Medulla oblongata (tissue), 1 donor: ENCODE measurements at regions not wholly inside any gene's neighbourhood (a gene's known extent, or its start where the extent isn't known, plus 50 kb on each side); places are given as distances from the start of the nearest gene placed in this dataset.
"Not testable (repeated sequence)": the region's sequence is repeated elsewhere in the genome, so short reads cannot be mapped to it uniquely, and the experiment has no call there.

Experiments
- DNase-seq: peaks from one replicate; pipeline ENCODE4 v3.0.0-alpha.2; 2015; ENCODE audit errors: extremely low spot score

GRCh38 chr13:109330123-109330522, 456.3 kb downstream of the IRS2 start:
- no peak for DNase-seq

DNA sequence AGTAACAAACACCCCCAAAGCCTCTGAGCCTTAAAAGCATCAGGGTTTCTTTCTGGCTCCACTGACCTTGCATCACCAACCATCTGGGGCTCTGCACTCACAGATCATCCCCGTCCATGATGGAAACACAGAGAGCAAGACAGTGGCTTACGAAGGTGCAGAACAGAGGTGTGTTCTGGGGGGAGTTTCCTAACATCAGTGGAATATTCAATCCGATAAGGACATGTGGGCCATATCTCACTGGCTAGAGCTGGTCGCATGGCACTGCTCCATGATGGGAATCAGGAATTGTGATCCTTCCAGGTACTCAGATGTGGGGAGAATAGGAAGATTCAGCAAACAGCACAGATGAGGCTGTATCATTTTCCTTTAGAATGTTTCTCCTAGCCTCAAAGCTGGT, 457.2 kb downstream of the IRS2 start:
- DNase-seq = no peak

DNA sequence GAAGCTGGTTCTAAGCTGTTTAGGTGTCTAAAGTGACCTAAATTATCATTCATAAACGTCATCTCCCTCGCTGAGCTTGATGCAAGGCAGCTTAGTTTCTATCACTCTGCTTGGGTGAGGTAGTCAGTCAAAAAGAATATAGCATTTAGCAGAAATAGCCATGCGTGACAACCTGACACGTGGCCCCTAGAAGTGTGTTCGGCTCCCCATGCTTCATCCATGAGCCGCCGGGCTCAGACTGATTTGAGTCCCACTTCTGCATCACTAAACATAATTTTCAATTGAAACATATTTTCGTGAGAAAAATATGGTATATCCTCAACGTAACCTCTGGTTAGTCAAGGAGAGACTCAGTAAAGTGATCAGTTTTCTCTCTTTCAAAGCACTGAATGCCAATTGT, 459.8 kb downstream of the IRS2 start:
- no peak for DNase-seq

DNA sequence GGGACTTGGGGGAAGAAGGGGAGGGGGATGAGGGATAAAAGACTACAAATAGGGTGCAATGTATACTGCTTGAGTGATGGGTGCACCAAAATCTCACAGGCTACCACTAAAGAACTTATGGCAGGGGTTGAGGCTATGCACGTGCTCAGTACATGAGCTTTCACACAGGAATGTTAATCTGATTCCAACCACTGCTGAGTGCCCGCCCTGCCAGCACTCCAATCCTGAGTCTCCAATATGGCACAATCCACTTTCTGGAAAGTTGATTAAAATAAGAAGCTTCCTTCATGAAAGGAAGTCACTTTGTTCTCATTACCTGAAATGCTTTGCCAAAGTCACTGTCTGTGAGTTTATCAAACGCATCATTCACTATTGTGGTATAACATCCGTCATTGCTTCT, 463.0 kb downstream of the IRS2 start:
- DNase-seq = no peak

DNA sequence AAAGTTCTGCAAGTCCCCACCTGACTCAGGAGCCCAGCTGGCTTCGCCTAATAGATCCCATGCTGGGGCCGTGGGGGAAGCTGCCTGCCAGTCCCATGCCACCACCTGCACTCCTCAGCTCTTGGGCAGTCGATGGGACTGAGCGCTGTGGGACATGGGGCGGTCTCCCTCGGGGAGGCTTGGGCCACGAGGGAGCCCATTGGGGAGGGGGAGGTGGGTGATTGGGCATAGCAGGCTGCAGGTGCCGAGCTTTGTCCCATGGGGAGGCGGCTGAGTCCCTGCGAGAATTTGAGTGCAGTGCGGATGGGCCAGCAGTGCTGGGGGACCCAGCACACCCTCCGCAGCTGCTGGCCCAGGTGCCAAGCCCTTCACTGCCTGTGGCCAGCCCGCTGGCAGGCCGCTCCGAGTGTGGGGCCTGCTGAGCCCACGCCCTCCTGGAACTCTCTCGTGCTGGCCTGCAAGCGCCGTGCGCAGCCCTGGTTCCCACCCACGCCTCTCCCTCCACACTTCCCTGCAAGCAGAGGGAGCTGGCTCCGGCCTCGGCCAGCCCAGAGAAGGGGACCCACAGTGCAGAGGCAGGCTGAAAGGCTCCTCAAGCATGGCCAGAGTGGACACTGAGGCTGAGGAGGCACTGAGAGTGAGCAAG, 467.3 kb downstream of the IRS2 start:
- no peak for DNase-seq

DNA sequence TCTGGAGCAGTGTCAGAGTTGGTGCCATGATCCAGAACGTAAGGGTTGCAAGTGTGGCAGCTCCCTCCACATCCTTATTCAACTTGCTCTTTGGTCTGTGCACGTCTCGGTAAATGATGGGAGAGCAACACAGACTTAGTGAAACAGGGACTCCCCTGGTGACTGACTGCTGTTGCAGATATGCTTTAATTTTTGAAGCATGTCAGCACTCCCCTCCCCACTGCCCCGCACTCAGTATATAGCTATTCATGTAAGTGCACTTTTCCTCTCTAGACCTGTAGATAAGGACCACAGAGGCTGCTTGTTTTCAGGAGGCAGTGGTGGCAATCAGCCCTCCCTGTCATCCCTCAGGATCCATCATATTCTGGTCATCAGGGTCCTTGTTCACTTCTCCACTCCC, 470.9 kb downstream of the IRS2 start:
- DNase-seq = no peak

DNA sequence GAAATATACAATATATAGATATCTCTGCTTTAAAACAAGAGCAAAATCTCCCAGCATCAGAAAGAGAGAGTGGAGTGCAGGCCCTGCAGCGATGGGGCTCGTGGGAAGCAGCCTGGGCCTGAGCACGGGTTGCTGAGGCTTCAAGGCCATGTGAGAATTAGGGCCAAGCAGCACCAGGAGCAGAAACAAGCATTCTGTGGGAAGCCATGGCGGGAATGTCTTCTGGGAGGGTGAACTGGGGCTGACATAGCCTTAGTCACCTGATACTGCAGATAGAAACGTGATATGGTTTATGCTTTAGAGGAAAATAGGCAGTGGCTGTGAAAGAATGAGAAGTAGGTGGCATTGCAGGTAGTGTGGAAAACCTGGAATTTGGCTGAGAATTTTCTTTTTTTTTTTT, 472.3 kb downstream of the IRS2 start:
- no peak for DNase-seq

DNA sequence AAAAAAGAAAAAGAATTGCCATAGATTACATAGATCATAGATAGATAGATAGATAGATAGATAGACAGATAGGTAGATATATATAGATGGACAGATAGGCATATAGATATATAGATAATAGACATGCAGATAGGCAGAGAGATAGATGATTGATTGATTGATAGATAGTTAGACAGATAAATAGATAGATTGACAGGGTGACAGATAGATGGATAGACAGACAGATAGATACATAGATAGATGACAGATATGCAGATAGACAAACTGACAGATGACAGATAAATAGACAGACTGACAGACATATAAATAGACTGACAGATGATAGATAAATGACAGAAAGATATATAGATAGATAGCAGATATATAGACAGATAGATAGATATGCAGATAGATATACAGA, 474.0 kb downstream of the IRS2 start:
- DNase-seq = no peak

- not testable (repeated sequence) for DNase-seq
Observed at GRCh38 chr13:109311431-109311976, 474.9 kb downstream of the IRS2 start.

DNA sequence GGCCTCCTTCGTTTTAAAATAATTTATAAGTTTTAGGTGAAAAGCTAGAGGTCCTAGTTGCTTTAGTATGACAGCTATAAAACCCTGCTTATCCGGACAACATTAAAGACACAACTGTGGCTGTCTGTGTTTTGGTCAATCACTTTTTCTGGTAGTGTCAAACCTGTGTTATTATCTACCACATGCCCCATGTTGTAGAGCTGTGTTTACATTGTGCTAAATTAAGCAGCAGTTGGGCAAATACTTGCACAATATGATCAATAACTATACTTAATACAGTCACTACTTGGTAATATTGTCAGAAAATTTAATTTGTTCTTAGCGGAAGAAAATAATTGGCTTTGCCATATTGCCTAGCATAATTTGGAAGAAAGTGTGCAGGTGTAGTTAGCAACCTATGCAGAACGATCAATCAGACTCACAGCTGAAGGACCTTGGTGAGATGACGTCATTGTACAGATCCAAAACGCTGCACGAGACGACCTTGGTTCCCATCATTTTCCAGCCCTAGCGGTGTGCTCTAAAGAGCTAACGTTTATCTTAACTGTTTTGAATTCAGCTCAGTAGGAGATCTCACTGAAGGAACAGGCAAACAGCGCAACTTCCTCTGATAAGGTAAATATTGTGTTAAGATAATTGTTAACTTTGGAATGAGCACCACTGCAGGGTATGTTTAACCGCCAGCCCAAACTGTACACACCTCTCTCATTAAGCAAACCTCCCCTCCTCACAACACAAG, 476.6 kb downstream of the IRS2 start:
- DNase-seq = no peak

DNA sequence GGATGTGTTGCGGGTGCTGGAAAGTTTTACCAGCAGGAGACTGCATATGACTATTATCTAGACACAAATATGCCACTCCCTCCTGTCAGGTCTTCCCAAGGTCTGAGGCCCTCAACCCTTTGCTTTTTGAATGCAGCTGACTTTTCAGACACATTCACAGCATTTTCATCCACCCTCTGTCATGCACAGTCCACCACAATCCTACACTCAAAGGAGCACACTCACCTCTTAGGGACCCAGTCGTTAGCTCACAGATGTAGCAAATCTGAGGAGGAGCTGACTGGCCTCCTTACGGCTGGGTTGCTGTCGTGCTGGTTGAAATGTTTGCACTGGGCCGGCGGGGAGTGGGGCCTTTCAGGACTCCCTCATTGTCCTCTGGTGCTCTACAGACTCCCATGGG, 479.4 kb downstream of the IRS2 start:
- no peak for DNase-seq

GRCh38 chr13:109301726-109302125, 484.7 kb downstream of the IRS2 start:
- no peak for DNase-seq

- DNase-seq = no peak
Observed at GRCh38 chr13:109301276-109301675, 485.1 kb downstream of the IRS2 start.

- no peak for DNase-seq
Observed at GRCh38 chr13:109297628-109298027, 488.8 kb downstream of the IRS2 start.

DNA sequence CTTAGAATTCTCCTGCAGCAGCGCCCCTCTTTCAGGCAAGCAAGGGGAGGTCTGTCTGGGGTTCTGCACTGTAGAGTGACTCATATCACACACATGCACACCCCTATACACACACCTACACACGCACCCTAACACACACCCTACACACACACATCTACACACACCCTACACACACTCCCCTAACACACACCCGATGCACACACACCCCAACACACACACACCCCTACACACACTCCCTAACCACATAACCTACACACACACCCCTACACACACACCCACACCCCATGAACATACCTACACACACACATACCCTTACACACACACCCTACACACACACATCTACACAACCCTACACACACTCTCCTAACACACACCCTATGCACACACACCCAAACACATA, 493.2 kb downstream of the IRS2 start:
- DNase-seq = no peak

GRCh38 chr13:109288151-109288709, 498.2 kb downstream of the IRS2 start:
- DNase-seq = no peak

DNA sequence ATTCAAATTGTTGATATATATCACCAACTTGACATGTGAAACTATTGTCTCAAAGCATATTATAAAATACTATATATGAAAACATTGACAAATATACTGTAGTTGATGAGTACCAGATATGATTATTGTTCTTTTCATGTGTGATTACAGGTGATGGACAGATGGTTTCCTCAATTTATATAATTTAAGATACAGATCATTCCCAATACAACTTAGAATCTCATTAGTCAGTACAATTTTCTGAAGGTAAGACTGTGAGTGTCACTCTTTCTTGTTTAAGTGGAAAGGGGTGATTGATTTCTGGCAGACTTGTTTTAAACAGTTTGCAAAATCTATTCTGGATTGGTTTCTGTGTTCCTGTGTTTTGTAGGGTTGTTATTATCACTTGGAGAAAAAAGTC, 498.8 kb downstream of the IRS2 start:
- no peak for DNase-seq

DNA sequence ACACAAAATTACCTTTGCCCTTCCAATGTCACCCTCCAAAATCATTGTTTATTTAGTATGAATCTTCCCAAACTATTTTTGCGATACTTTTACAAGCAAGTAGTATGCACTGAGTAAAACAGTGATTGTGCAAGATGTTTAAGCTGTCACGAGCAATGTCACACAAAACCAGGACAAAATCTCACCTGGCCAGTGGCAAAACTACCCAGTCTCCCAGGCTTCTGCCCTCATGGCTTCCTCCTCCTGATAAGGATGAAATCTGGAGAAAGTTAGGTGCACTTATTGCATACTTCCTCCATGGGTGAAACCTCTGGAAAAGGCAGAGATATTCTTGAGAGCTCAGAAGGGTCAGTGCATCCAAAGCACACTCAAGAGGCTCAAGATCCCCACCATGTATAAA, 500.8 kb downstream of the IRS2 start:
- DNase-seq = no peak

DNA sequence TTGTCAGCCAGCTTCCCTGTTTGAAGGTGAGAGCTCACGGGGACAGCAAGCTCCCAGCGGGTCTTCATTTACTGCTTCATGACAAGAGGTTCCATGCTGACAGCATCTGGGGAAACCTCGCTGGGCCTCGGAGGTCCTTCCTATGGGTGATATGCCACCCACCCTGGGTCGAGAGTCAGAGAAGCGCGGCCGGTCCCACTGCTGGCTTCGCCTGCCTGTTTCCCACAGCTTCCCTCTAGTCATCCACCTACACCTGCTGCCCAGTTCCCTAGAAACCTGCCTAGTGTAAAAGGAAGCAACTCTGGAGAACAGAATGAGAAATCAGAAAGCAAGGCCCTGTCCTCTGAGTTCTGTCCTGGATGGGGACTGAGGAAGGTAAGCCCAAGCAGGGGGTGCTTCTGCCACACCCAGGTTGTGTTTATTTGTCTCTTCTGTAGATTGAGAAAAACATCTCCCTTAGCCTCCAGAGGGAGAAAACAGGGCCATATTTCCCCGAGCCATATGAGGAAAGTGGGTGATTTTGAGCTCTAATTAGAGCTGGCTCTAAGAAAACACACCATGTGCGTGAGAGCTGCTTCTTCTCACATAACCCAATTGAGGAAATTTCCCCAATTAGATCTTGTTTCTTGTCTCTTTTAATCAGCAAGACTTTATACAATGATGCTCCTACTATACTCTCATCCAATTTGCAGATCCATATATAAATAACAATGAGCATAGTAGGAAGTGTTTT, 504.3 kb downstream of the IRS2 start:
- no peak for DNase-seq

GRCh38 chr13:109281017-109281902, 505.1 kb downstream of the IRS2 start:
- no peak for DNase-seq

GRCh38 chr13:109276261-109276660, 510.1 kb downstream of the IRS2 start:
- no peak for DNase-seq
